Uterus (tissue), 2 donors: ENCODE measurements at regions not wholly inside any gene's neighbourhood (a gene's known extent, or its start where the extent isn't known, plus 50 kb on each side); places are given as distances from the start of the nearest gene placed in this dataset.

ENCODE experiments used
- CTCF ChIP-seq, 4 experiments: fragments of 200-600 bp in 2 of 4; fragments of 450-650 bp in 2 of 4; sonication (generic) in 2 of 4; IDR thresholded peaks; one replicate each; pipeline ENCODE4 v1.5.1; 2016 to 2019; ENCODE audit warnings: antibody characterized with exemption in 4 of 4, mild to moderate bottlenecking in 2 of 4, moderate library complexity in 1 of 4
- POLR2A ChIP-seq, 2 donors: fragments of 450-650 bp; IDR thresholded peaks; one replicate each; pipeline ENCODE4 v1.6.1; 2016; ENCODE audit warnings: antibody characterized with exemption in 2 of 2, mild to moderate bottlenecking in 1 of 2, moderate library complexity in 1 of 2

DNA sequence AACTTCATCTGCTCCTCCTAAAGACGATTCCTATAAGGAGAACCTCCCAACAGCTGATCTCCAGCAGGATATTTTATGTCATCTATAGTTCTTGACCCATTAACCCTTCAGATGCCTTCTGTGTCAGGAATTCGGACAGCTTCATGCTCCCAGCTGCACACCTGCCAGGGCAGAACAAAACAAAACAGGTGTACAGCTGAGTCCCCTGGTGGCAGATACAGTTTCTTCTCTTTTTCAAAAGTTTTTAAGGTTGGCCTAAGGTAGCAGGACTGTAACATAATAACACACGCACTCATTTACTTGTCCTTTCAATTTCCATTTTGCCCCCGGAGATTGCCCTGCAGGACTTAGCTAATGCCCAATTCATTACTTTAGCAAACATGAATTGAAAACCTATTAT, 218.3 kb downstream of the S1PR1 start:
- TF ChIP-seq CTCF (IDR thresholded peaks at IDR 0.05): no peak
- no peak for TF ChIP-seq POLR2A (IDR thresholded peaks at IDR 0.05)
